ENCODE measurements at regions not wholly inside any gene's neighbourhood (a gene's known extent, or its start where the extent isn't known, plus 50 kb on each side); places are given as distances from the start of the nearest gene placed in this dataset.

DNA sequence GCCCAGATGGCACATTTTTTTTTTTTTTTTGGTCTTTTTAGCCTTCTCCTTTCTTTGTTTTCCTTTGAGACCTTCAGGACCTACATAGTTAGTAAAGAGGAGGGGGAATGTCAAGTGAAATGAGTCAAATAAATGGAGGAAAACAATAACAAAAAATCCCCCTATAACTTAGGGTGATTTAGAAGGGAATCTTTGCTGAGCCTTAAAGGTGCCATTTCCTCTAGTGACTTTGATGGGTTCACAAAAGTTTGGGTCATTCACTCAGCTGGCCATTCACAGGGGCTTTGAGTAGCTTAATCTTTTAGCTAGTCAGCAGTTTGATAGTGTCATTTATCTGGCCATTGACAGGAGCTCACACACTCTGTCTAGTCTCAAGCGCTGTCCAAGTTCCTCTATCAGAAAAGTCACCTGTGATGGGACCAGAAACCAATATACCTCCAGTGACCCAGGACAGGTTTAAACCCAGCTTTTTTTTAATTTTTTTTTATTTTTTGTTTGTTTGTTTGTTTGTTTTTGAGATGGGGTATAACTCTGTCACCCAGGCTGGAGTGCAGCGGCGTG lies 275.1 kb upstream of the PRDM1 start:
- peak overlapping the region; percentile 58 for H3K4me2 ChIP-seq
- 98% methylated on average over 3 of the region's 3 CpGs for WGBS (ENCODE audit: missing lambda C conversion rate)
- no peak for FAIRE-seq
- ChIA-PET POLR2A (no interaction called here), CTCF (interaction anchor here (1.0 to 1.3 kb wide), 2 partner anchors 24 to 326 kb away, joined by 3 to 4 read pairs; no protein-coding TSS in a partner anchor)
- TF ChIP-seq MAZ (IDR thresholded peaks at IDR 0.05; ENCODE audit: borderline replicate concordance, low read depth, low read length) (no peak), CBX8 (IDR thresholded peaks at IDR 0.05) (no peak), CBX2 (IDR thresholded peaks at IDR 0.05; ENCODE audit: borderline replicate concordance, low read depth) (no peak), PHF8 (IDR thresholded peaks at IDR 0.05; ENCODE audit: borderline replicate concordance, low read depth) (no peak), KDM1A (IDR thresholded peaks at IDR 0.05; ENCODE audit: low read depth) (no peak), MAFK (IDR thresholded peaks at IDR 0.05; ENCODE audit: partially characterized antibody) (peak; percentile 4), JUNB (IDR thresholded peaks at IDR 0.05) (no peak)
- peaks cover 34% of the 10 kb centered on the region for H3K4me1 ChIP-seq
- peaks cover 6% of the 10 kb centered on the region; the same call in 1 of the 3 replicates for H3K9me3 ChIP-seq
- no peak for ATAC-seq
- DNase-seq (ENCODE audit: low read depth in 1 of 2, low spot score in 1 of 2), result no peak
- no peak overlapping the region for H3K4me3 ChIP-seq
- peak overlapping the region; percentile 77 to 86 for H3K27ac ChIP-seq

DNA sequence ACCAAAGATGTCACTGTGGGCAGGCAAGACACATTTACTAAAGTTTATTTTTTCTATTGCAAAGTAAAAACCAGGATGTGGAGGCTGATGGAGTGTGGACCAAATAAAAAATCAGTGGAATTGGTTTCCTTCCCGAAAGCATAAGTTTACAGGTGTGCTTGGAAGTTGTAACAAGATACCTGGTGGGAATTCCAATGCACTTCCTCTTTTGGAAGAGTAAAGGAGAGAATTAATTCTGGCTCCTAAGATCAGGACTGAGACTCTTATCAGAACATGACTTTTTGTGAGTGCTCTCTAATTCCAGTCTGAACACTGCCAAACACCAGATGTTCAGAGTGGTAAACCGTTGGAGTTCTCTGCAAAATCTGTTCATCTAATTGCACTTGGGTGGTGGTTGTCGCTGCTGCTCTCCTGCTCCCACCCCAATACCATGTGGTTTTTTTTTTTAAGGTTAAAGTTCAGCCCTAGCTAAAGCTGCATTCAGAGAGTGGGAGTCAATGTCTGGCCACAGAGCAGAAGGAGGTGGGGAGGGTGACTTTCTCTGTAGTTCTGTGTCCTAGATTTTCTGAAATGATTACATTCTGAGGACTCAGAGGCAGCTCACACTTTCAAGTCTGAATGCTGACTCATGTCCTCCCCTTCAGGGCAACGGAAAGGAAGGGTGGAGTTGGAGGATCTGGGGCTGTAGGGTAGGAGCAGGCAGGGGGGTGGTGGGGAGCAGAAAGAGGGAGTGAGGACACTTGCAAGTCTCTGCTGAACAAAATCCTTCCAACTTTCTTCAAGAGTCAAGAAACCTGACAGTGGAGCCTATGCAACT lies 275.8 kb upstream of the PRDM1 start:
- FAIRE-seq, result no peak
- peaks cover 6% of the 10 kb centered on the region; the same call in 1 of the 3 replicates for H3K9me3 ChIP-seq
- 24% methylated on average over 4 of the region's 4 CpGs for WGBS (ENCODE audit: missing lambda C conversion rate)
- TF ChIP-seq ZC3H11A (IDR thresholded peaks at IDR 0.05) (no peak), NR3C1 (IDR thresholded peaks at IDR 0.05) (no peak), RCOR1 (IDR thresholded peaks at IDR 0.05; ENCODE audit: low read depth, low read length) (no peak), FOXS1 (CRISPR knock-in tag; IDR thresholded peaks at IDR 0.05) (no peak), CEBPB (IDR thresholded peaks at IDR 0.05) (no peak), HDAC2 (IDR thresholded peaks at IDR 0.05) (no peak), POLR2AphosphoS2 (conservative IDR thresholded peaks at IDR 0.05; ENCODE audit: low read length) (no peak), MAFK (IDR thresholded peaks at IDR 0.05; ENCODE audit: partially characterized antibody) (peak; percentile 77), BHLHE40 (IDR thresholded peaks at IDR 0.05; ENCODE audit: low read depth, low read length) (no peak), CBX8 (IDR thresholded peaks at IDR 0.05) (no peak), KDM1A (IDR thresholded peaks at IDR 0.05; ENCODE audit: low read depth) (no peak), SREBF2 (IDR thresholded peaks at IDR 0.05) (no peak), PHF8 (IDR thresholded peaks at IDR 0.05; ENCODE audit: borderline replicate concordance, low read depth) (no peak), SMC3 (IDR thresholded peaks at IDR 0.05) (no peak), RARB (CRISPR knock-in tag; IDR thresholded peaks at IDR 0.05) (no peak), EHMT2 (IDR thresholded peaks at IDR 0.05; ENCODE audit: low read depth) (no peak), CHD4 (IDR thresholded peaks at IDR 0.05; ENCODE audit: borderline replicate concordance) (no peak), TP53 (CRISPR knock-in tag; IDR thresholded peaks at IDR 0.05) (no peak), RAD21 (conservative IDR thresholded peaks at IDR 0.05 in 1 of 2, IDR thresholded peaks at IDR 0.05 in 1 of 2) (0 out of 5 replicates have a peak, but pooled peaks have one; percentile 19 to 30), HOXA7 (CRISPR knock-in tag; IDR thresholded peaks at IDR 0.05) (no peak), ZSCAN20 (CRISPR knock-in tag; IDR thresholded peaks at IDR 0.05) (no peak)
- TF ChIP-seq, protein P1, sequence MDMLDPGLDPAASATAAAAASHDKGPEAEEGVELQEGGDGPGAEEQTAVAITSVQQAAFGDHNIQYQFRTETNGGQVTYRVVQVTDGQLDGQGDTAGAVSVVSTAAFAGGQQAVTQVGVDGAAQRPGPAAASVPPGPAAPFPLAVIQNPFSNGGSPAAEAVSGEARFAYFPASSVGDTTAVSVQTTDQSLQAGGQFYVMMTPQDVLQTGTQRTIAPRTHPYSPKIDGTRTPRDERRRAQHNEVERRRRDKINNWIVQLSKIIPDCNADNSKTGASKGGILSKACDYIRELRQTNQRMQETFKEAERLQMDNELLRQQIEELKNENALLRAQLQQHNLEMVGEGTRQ (IDR thresholded peaks at IDR 0.05), result no peak
- TF ChIP-seq, protein P2, sequence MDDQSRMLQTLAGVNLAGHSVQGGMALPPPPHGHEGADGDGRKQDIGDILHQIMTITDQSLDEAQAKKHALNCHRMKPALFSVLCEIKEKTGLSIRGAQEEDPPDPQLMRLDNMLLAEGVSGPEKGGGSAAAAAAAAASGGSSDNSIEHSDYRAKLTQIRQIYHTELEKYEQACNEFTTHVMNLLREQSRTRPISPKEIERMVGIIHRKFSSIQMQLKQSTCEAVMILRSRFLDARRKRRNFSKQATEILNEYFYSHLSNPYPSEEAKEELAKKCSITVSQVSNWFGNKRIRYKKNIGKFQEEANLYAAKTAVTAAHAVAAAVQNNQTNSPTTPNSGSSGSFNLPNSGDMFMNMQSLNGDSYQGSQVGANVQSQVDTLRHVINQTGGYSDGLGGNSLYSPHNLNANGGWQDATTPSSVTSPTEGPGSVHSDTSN (IDR thresholded peaks at IDR 0.05), result no peak
- TF ChIP-seq, protein P3, sequence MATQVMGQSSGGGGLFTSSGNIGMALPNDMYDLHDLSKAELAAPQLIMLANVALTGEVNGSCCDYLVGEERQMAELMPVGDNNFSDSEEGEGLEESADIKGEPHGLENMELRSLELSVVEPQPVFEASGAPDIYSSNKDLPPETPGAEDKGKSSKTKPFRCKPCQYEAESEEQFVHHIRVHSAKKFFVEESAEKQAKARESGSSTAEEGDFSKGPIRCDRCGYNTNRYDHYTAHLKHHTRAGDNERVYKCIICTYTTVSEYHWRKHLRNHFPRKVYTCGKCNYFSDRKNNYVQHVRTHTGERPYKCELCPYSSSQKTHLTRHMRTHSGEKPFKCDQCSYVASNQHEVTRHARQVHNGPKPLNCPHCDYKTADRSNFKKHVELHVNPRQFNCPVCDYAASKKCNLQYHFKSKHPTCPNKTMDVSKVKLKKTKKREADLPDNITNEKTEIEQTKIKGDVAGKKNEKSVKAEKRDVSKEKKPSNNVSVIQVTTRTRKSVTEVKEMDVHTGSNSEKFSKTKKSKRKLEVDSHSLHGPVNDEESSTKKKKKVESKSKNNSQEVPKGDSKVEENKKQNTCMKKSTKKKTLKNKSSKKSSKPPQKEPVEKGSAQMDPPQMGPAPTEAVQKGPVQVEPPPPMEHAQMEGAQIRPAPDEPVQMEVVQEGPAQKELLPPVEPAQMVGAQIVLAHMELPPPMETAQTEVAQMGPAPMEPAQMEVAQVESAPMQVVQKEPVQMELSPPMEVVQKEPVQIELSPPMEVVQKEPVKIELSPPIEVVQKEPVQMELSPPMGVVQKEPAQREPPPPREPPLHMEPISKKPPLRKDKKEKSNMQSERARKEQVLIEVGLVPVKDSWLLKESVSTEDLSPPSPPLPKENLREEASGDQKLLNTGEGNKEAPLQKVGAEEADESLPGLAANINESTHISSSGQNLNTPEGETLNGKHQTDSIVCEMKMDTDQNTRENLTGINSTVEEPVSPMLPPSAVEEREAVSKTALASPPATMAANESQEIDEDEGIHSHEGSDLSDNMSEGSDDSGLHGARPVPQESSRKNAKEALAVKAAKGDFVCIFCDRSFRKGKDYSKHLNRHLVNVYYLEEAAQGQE (IDR thresholded peaks at IDR 0.05), result no peak
- TF ChIP-seq, protein P4, sequence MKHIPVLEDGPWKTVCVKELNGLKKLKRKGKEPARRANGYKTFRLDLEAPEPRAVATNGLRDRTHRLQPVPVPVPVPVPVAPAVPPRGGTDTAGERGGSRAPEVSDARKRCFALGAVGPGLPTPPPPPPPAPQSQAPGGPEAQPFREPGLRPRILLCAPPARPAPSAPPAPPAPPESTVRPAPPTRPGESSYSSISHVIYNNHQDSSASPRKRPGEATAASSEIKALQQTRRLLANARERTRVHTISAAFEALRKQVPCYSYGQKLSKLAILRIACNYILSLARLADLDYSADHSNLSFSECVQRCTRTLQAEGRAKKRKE (CRISPR knock-in tag; IDR thresholded peaks at IDR 0.05; ENCODE audit: low read depth), result 0 out of 2 replicates have a peak, but pooled peaks have one; percentile 44
- TF ChIP-seq, protein P5, sequence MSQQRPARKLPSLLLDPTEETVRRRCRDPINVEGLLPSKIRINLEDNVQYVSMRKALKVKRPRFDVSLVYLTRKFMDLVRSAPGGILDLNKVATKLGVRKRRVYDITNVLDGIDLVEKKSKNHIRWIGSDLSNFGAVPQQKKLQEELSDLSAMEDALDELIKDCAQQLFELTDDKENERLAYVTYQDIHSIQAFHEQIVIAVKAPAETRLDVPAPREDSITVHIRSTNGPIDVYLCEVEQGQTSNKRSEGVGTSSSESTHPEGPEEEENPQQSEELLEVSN (IDR thresholded peaks at IDR 0.05; ENCODE audit: borderline replicate concordance, low read depth), result no peak

More for the DNA sequence above, 275.8 kb upstream of the PRDM1 start:
- POLR2A ChIA-PET, result no interaction called here
- CTCF ChIA-PET, result interaction anchor here (1.0 to 1.3 kb wide), 2 partner anchors 25 to 325 kb away, joined by 3 to 4 read pairs; no protein-coding TSS in a partner anchor
- Histone ChIP-seq H3K4me3 (no peak overlapping the region), H3K4me1 (peaks cover 40% of the 10 kb centered on the region), H3K4me2 (peak overlapping the region; percentile 58), H3K27ac (peak overlapping the region; percentile 77 to 86)
- peak; percentile 74 to 88 for ATAC-seq
- DNase-seq (ENCODE audit: low read depth in 1 of 2, low spot score in 1 of 2), result peak; percentile 9 to 79
